ENCODE measurements at regions not wholly inside any gene's neighbourhood (a gene's known extent, or its start where the extent isn't known, plus 50 kb on each side); places are given as distances from the start of the nearest gene placed in this dataset.

GRCh38 chr17:74130841-74131240, 72.6 kb upstream of the RPL38 start:
- Histone ChIP-seq H3K4me2 (ENCODE audit: insufficient read depth, low read length) (no peak overlapping the region), H3K9me1 (ENCODE audit: control insufficient read depth, insufficient read depth, low read length) (peaks cover 3% of the 10 kb centered on the region), H3K9ac (ENCODE audit: insufficient read depth in 1 of 2, low read depth in 2 of 2, low read length in 2 of 2) (no peak overlapping the region), H3K4me3 (no peak overlapping the region), H3K27me3 (ENCODE audit: control insufficient read depth in 2 of 2, insufficient read depth in 2 of 2, low read length in 2 of 2) (peaks cover 21 to 56% of the 10 kb centered on the region in 2 experiments), H4K20me1 (replicated peaks; ENCODE audit: control insufficient read depth, insufficient read depth, low read length) (no peaks in the 10 kb centered on the region), H2AFZ (ENCODE audit: low read depth, low read length) (no peak overlapping the region), H3K79me2 (ENCODE audit: control insufficient read depth, insufficient read depth, low read length) (no peaks in the 10 kb centered on the region), H3K36me3 (ENCODE audit: control insufficient read depth, insufficient read depth, low read length) (no peaks in the 10 kb centered on the region), H3K9me3 (replicated peaks; ENCODE audit: control insufficient read depth, insufficient read depth, low read depth, low read length) (no peaks in the 10 kb centered on the region), H3K27ac (ENCODE audit: extremely low read depth, low read depth, low read length) (no peak overlapping the region), H3K4me1 (replicated peaks in 1 of 2; ENCODE audit: control insufficient read depth in 2 of 2, insufficient read depth in 2 of 2, low read length in 2 of 2) (no peaks in the 10 kb centered on the region)
- POLR2A ChIA-PET: interaction anchor here (0.8 kb wide), 1 partner anchor 12 kb away, joined by 3 read pairs; no protein-coding TSS in a partner anchor
- ATAC-seq: no peak
- DNase-seq (ENCODE audit: extremely low read depth in 1 of 4, low spot score in 3 of 4): no peak
- intact Hi-C loops (cut with micrococcal nuclease): no loop called here
- BruUV-seq (replicated peaks): no TSS peak
- FAIRE-seq: no peak
- in situ Hi-C loops (cut with MboI): no loop called here
- no peak for TF ChIP-seq GATAD2A (IDR thresholded peaks at IDR 0.05)
- TF ChIP-seq FOXK2 (conservative IDR thresholded peaks at IDR 0.05 in 1 of 2, IDR thresholded peaks at IDR 0.05 in 1 of 2; ENCODE audit: low read depth in 2 of 2): no peak
- TF ChIP-seq ZBTB9 (CRISPR knock-in tag; IDR thresholded peaks at IDR 0.05): no peak
- no peak for TF ChIP-seq ZNF431 (CRISPR knock-in tag; IDR thresholded peaks at IDR 0.05)
- TF ChIP-seq ZNF384 (IDR thresholded peaks at IDR 0.05; ENCODE audit: low read depth, low read length): no peak
- no peak for TF ChIP-seq ZNF280A (IDR thresholded peaks at IDR 0.05; ENCODE audit: low read depth, partially characterized antibody)
- TF ChIP-seq ZBTB34 (CRISPR knock-in tag; IDR thresholded peaks at IDR 0.05): no peak
- TF ChIP-seq MECOM (CRISPR knock-in tag; IDR thresholded peaks at IDR 0.05): no peak
- TF ChIP-seq TAF15 (IDR thresholded peaks at IDR 0.05; ENCODE audit: low read depth, low read length): no peak
- TF ChIP-seq HES1 (IDR thresholded peaks at IDR 0.05; ENCODE audit: low read depth): no peak
- no peak for TF ChIP-seq NFATC3 (IDR thresholded peaks at IDR 0.05)
- TF ChIP-seq ERF (CRISPR knock-in tag; IDR thresholded peaks at IDR 0.05): no peak
- TF ChIP-seq RHOXF2B (CRISPR knock-in tag; conservative IDR thresholded peaks at IDR 0.05): no peak
- no peak for TF ChIP-seq LCOR (CRISPR knock-in tag; IDR thresholded peaks at IDR 0.05)
- TF ChIP-seq NFRKB (IDR thresholded peaks at IDR 0.05; ENCODE audit: low read depth): no peak
- TF ChIP-seq ZNF785 (CRISPR knock-in tag; IDR thresholded peaks at IDR 0.05): no peak
- no peak for TF ChIP-seq ARHGAP35 (IDR thresholded peaks at IDR 0.05; ENCODE audit: partially characterized antibody)
- CTCF ChIA-PET (ENCODE audit: low intra/inter-chr PET ratio): no interaction called here
- WGBS (ENCODE audit: insufficient coverage, low coverage, missing lambda C conversion rate): 0% methylated on average over 8 of the region's 8 CpGs
